PC-9 (cell line): ENCODE measurements at regions not wholly inside any gene's neighbourhood (a gene's known extent, or its start where the extent isn't known, plus 50 kb on each side); places are given as distances from the start of the nearest gene placed in this dataset.

ENCODE experiments used
- BruUV-seq: library from RNA; stranded (reverse); fragments of 400-500 nt; replicated peaks from 2 replicates; lab custom pipeline; 2021; lab: Mats Ljungman, UMichigan
- CTCF ChIA-PET: fragments of 300-600 bp; sonication (Branson Sonifier 250); formaldehyde crosslinking; loops from one replicate; lab custom pipeline; 2022; ENCODE audit warnings: antibody characterized with exemption; lab: Charles Lee
- POLR2A ChIA-PET: fragments of 300-600 bp; sonication (Branson Sonifier 250); formaldehyde crosslinking; loops from one replicate; lab custom pipeline; 2022; ENCODE audit warnings: antibody characterized with exemption; ENCODE audit not compliant: unreplicated experiment; lab: Charles Lee
- DNase-seq, 2 experiments: peaks; one replicate each; pipeline versions ENCODE4 v3.0.0 to v3.0.0-alpha.2; 2015 to 2022; ENCODE audit warnings: mixed read lengths in 1 of 2
- H2AFZ ChIP-seq: fragments of 200-600 bp; sonication (generic); 2 replicates; pipeline ENCODE4 v1.8.1; 2017; ENCODE audit warnings: antibody characterized with exemption
- H3F3A ChIP-seq: fragments of 200-600 bp; sonication (generic); 2 replicates; pipeline ENCODE4 v1.8.1; 2017; ENCODE audit warnings: antibody characterized with exemption, mild to moderate bottlenecking, low read depth; ENCODE audit not compliant: insufficient read depth
- H3K27ac ChIP-seq: fragments of 200-600 bp; sonication (generic); 2 replicates; pipeline ENCODE4 v1.6.1; 2016; ENCODE audit warnings: mixed run types
- H3K27me3 ChIP-seq: fragments of 200-600 bp; sonication (generic); 2 replicates; pipeline ENCODE4 v1.6.1; 2016; ENCODE audit warnings: low read depth, mixed run types; ENCODE audit not compliant: insufficient read depth
- H3K36me3 ChIP-seq: fragments of 200-600 bp; sonication (generic); 2 replicates; pipeline ENCODE4 v1.6.1; 2016; ENCODE audit warnings: low read depth, mixed run types
- H3K4me1 ChIP-seq: fragments of 200-600 bp; sonication (generic); replicated peaks from 2 replicates; pipeline ENCODE4 v1.6.1; 2016; ENCODE audit warnings: mixed run types; ENCODE audit not compliant: insufficient read depth
- H3K4me2 ChIP-seq: fragments of 200-600 bp; sonication (generic); 2 replicates; pipeline ENCODE4 v1.6.1; 2017; ENCODE audit warnings: mixed run types
- H3K4me3 ChIP-seq: fragments of 200-600 bp; sonication (generic); 2 replicates; pipeline ENCODE4 v1.6.1; 2016; ENCODE audit warnings: mixed run types
- H3K79me2 ChIP-seq: fragments of 200-600 bp; sonication (generic); 2 replicates; pipeline ENCODE4 v1.6.1; 2017; ENCODE audit warnings: low read depth, mixed run types
- H3K9me2 ChIP-seq: fragments of 200-600 bp; sonication (generic); 2 replicates; pipeline ENCODE4 v1.8.1; 2017; ENCODE audit warnings: mild to moderate bottlenecking; ENCODE audit not compliant: insufficient read depth
- H3K9me3 ChIP-seq: fragments of 200-600 bp; sonication (generic); 2 replicates; pipeline ENCODE4 v1.8.1; 2016; ENCODE audit warnings: low read depth; ENCODE audit not compliant: insufficient read depth
- H4K20me1 ChIP-seq: fragments of 200-600 bp; sonication (generic); 2 replicates; pipeline ENCODE4 v1.8.1; 2017; ENCODE audit not compliant: insufficient read depth
- EZH2 ChIP-seq: fragments of 200-600 bp; sonication (generic); IDR thresholded peaks from 2 replicates; pipeline ENCODE4 v1.8.0; 2017; ENCODE audit warnings: antibody characterized with exemption, low read depth
- intact Hi-C: fragments of 100-400 bp; cut with micrococcal nuclease; formaldehyde crosslinking; loops from one replicate; pipeline ENCODE4 v1.10.0; 2022; ENCODE audit not compliant: unreplicated experiment
- TF ChIP-seq, protein P1 (sequence below): fragments of 200-600 bp; sonication (generic); conservative IDR thresholded peaks from 2 replicates; pipeline ENCODE4 v1.6.1; 2017; ENCODE audit warnings: mixed run types, antibody characterized with exemption, mild to moderate bottlenecking, moderate library complexity

GRCh38 chr18:44041553-44041952 is 639.1 kb upstream of the SETBP1 start:
- Histone ChIP-seq H3K27ac (no peak overlapping the region), H4K20me1 (no peaks in the 10 kb centered on the region), H3K36me3 (no peaks in the 10 kb centered on the region), H2AFZ (no peak overlapping the region), H3K4me2 (no peak overlapping the region), H3K9me3 (no peaks in the 10 kb centered on the region), H3K79me2 (no peaks in the 10 kb centered on the region), H3K4me3 (no peak overlapping the region), H3K4me1 (no peaks in the 10 kb centered on the region), H3K9me2 (no peaks in the 10 kb centered on the region; the same call in 1 of the 2 replicates), H3F3A (no peaks in the 10 kb centered on the region), H3K27me3 (peaks cover 12% of the 10 kb centered on the region; the same call in 1 of the 2 replicates)
- ChIA-PET POLR2A (no interaction called here), CTCF (no interaction called here)
- TF ChIP-seq, protein P1, sequence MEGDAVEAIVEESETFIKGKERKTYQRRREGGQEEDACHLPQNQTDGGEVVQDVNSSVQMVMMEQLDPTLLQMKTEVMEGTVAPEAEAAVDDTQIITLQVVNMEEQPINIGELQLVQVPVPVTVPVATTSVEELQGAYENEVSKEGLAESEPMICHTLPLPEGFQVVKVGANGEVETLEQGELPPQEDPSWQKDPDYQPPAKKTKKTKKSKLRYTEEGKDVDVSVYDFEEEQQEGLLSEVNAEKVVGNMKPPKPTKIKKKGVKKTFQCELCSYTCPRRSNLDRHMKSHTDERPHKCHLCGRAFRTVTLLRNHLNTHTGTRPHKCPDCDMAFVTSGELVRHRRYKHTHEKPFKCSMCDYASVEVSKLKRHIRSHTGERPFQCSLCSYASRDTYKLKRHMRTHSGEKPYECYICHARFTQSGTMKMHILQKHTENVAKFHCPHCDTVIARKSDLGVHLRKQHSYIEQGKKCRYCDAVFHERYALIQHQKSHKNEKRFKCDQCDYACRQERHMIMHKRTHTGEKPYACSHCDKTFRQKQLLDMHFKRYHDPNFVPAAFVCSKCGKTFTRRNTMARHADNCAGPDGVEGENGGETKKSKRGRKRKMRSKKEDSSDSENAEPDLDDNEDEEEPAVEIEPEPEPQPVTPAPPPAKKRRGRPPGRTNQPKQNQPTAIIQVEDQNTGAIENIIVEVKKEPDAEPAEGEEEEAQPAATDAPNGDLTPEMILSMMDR, result no peak
- no peak for TF ChIP-seq EZH2
- intact Hi-C loops, result no loop called here
- BruUV-seq, result no TSS peak
- DNase-seq, result no peak

DNA sequence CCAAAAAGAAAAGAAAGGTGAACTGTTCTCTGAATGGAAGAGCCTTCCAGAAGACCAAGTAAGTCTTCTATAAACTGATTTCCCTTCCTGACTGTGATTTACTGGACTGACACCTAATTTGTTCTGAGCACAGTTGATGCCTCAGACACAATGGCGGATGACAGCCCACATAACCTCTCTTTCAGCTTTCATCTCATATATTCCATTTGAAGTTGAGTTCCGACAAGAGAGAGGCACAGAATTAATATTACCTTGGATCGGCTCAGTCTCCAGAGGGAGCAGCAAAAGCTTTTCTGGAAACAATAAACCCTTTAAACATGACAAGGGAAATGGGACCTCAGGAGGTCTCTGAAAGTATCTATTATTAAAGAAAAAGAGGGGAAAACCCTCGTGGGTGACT is 638.7 kb upstream of the SETBP1 start:
- H3K27me3 ChIP-seq, result peaks cover 12% of the 10 kb centered on the region; the same call in 1 of the 2 replicates
- ChIA-PET CTCF (no interaction called here), POLR2A (no interaction called here)
- TF ChIP-seq, protein P1, result no peak
- TF ChIP-seq EZH2, result no peak
- no TSS peak for BruUV-seq
- H3K27ac ChIP-seq, result no peak overlapping the region
- H3K4me2 ChIP-seq, result no peak overlapping the region
- H3K79me2 ChIP-seq, result no peaks in the 10 kb centered on the region
- no peaks in the 10 kb centered on the region for H4K20me1 ChIP-seq
- no peaks in the 10 kb centered on the region for H3F3A ChIP-seq
- no peak overlapping the region for H3K4me3 ChIP-seq
- intact Hi-C loops, result no loop called here
- no peaks in the 10 kb centered on the region for H3K36me3 ChIP-seq
- H3K9me2 ChIP-seq, result no peaks in the 10 kb centered on the region; the same call in 1 of the 2 replicates
- no peak overlapping the region for H2AFZ ChIP-seq
- no peaks in the 10 kb centered on the region for H3K9me3 ChIP-seq
- no peaks in the 10 kb centered on the region for H3K4me1 ChIP-seq
- DNase-seq, result no peak

- Histone ChIP-seq H3K79me2 (no peaks in the 10 kb centered on the region), H4K20me1 (no peaks in the 10 kb centered on the region), H3K9me3 (no peaks in the 10 kb centered on the region), H3K36me3 (no peaks in the 10 kb centered on the region), H3K27me3 (no peaks in the 10 kb centered on the region), H3K4me3 (no peak overlapping the region), H3F3A (no peaks in the 10 kb centered on the region), H3K4me1 (no peaks in the 10 kb centered on the region), H3K9me2 (no peaks in the 10 kb centered on the region), H3K4me2 (no peak overlapping the region), H2AFZ (no peak overlapping the region), H3K27ac (no peak overlapping the region)
- intact Hi-C loops, result no loop called here
- ChIA-PET POLR2A (no interaction called here), CTCF (no interaction called here)
- TF ChIP-seq, protein P1, result no peak
- no TSS peak for BruUV-seq
- no peak for DNase-seq
Measured at GRCh38 chr18:44046376-44046975, 634.2 kb upstream of the SETBP1 start.
